ENCODE measurements at regions not wholly inside any gene's neighbourhood (a gene's known extent, or its start where the extent isn't known, plus 50 kb on each side); places are given as distances from the start of the nearest gene placed in this dataset.

DNA sequence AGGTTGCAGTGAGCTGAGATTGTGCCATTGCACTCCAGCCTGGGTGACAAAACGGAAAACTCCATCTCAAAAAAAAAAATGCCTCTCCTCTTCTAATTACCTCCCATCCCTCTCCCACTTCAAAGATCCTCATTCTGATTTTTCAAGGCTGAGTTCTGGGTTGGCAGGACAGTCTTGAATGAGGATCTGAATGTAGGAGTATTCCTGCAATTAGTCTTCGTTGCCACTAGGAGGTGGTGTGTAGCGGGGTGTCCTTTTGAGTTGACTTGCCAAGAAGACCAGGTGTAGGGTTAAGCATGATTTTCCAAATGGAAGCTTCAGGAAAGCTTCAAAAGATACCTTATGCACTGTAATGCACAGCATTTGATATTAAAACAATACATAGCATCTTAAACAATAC lies 169.9 kb downstream of the ASMT start:
- Histone ChIP-seq H3K9me3 (ENCODE audit: control insufficient read depth, insufficient read depth, low read depth, low read length) (no peaks in the 10 kb centered on the region), H3K4me3 (ENCODE audit: low read depth, low read length) (no peak overlapping the region), H3K36me3 (ENCODE audit: control insufficient read depth in 2 of 2, insufficient read depth in 1 of 2, low read length in 2 of 2) (no peaks in the 10 kb centered on the region), H3K27ac (ENCODE audit: extremely low read depth, low read depth, low read length) (no peak overlapping the region), H3K4me1 (ENCODE audit: control insufficient read depth, insufficient read depth, low read length) (no peaks in the 10 kb centered on the region)
- TF ChIP-seq ZNF416 (tag by site-specific recombination; IDR thresholded peaks at IDR 0.05) (no peak), ZBTB44 (tag by site-specific recombination; IDR thresholded peaks at IDR 0.05) (no peak), ZNF692 (tag by site-specific recombination; IDR thresholded peaks at IDR 0.05) (no peak)
- CTCF ChIA-PET: no interaction called here
- POLR2A ChIA-PET: no interaction called here

DNA sequence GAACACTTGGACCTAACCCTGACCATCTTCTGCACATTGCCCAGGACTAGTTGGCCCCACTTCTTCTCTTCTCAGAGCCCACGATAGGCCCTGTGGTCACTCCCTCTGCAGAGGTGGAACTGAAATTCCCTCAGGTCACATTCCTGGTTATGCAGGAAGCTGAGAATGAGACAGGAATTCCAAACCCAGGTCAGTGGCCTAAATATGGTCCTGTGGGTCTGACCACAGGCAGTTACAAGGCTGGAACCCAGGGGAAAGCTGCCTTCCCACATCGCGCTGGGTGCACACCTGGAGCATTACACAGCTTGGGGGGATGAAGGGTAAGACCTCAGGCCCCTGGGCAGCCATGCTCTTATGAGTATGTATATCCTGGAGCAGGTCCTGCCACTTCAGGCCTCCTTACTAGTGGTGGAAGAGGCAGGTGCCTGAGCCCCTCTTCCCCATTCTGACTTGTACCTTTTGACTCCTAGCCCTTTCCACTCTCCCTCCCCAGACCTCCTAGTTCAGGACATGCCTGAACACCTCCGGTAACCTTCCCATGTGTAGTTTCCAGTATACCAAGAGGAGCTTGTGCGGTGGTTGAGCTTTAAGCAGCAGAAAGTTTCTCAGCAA lies 173.5 kb downstream of the ASMT start:
- H3K36me3 ChIP-seq (ENCODE audit: control insufficient read depth in 2 of 2, insufficient read depth in 1 of 2, low read length in 2 of 2): no peaks in the 10 kb centered on the region
- POLR2A ChIA-PET: no interaction called here
- TF ChIP-seq KLF16 (tag by site-specific recombination; IDR thresholded peaks at IDR 0.05) (no peak), ZNF529 (tag by site-specific recombination; IDR thresholded peaks at IDR 0.05; ENCODE audit: insufficient replicate concordance) (no peak), SP7 (tag by site-specific recombination; IDR thresholded peaks at IDR 0.05) (no peak), ZNF18 (tag by site-specific recombination; IDR thresholded peaks at IDR 0.05) (no peak), ZNF664 (tag by site-specific recombination; IDR thresholded peaks at IDR 0.05) (no peak), ZNF214 (tag by site-specific recombination; IDR thresholded peaks at IDR 0.05; ENCODE audit: borderline replicate concordance) (no peak), ZNF266 (tag by site-specific recombination; IDR thresholded peaks at IDR 0.05; ENCODE audit: low read depth) (no peak), EGR2 (tag by site-specific recombination; IDR thresholded peaks at IDR 0.05; ENCODE audit: low read depth) (no peak), ZNF558 (tag by site-specific recombination; IDR thresholded peaks at IDR 0.05) (no peak), ZNF76 (tag by site-specific recombination; IDR thresholded peaks at IDR 0.05; ENCODE audit: borderline replicate concordance, low read depth) (no peak), ZNF830 (tag by site-specific recombination; IDR thresholded peaks at IDR 0.05; ENCODE audit: low read depth) (no peak), SP3 (tag by site-specific recombination; IDR thresholded peaks at IDR 0.05) (no peak), ZNF223 (tag by site-specific recombination; IDR thresholded peaks at IDR 0.05) (no peak), HOXA7 (CRISPR knock-in tag; IDR thresholded peaks at IDR 0.05; ENCODE audit: borderline replicate concordance) (no peak), ZNF324 (tag by site-specific recombination; IDR thresholded peaks at IDR 0.05) (no peak), ZNF362 (tag by site-specific recombination; IDR thresholded peaks at IDR 0.05) (no peak)
- TF ChIP-seq, protein P1, sequence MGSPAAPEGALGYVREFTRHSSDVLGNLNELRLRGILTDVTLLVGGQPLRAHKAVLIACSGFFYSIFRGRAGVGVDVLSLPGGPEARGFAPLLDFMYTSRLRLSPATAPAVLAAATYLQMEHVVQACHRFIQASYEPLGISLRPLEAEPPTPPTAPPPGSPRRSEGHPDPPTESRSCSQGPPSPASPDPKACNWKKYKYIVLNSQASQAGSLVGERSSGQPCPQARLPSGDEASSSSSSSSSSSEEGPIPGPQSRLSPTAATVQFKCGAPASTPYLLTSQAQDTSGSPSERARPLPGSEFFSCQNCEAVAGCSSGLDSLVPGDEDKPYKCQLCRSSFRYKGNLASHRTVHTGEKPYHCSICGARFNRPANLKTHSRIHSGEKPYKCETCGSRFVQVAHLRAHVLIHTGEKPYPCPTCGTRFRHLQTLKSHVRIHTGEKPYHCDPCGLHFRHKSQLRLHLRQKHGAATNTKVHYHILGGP (tag by site-specific recombination; IDR thresholded peaks at IDR 0.05): no peak
- TF ChIP-seq, protein P2, sequence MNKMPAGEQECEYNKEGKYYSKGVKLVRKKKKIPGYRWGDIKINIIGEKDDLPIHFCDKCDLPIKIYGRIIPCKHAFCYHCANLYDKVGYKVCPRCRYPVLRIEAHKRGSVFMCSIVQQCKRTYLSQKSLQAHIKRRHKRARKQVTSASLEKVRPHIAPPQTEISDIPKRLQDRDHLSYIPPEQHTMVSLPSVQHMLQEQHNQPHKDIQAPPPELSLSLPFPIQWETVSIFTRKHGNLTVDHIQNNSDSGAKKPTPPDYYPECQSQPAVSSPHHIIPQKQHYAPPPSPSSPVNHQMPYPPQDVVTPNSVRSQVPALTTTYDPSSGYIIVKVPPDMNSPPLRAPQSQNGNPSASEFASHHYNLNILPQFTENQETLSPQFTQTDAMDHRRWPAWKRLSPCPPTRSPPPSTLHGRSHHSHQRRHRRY (tag by site-specific recombination; IDR thresholded peaks at IDR 0.05): no peak
- TF ChIP-seq, protein P3, sequence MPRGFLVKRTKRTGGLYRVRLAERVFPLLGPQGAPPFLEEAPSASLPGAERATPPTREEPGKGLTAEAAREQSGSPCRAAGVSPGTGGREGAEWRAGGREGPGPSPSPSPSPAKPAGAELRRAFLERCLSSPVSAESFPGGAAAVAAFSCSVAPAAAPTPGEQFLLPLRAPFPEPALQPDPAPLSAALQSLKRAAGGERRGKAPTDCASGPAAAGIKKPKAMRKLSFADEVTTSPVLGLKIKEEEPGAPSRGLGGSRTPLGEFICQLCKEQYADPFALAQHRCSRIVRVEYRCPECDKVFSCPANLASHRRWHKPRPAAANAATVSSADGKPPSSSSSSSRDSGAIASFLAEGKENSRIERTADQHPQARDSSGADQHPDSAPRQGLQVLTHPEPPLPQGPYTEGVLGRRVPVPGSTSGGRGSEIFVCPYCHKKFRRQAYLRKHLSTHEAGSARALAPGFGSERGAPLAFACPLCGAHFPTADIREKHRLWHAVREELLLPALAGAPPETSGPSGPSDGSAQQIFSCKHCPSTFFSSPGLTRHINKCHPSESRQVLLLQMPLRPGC (tag by site-specific recombination; IDR thresholded peaks at IDR 0.05): no peak
- no peak overlapping the region for H3K27ac ChIP-seq (ENCODE audit: extremely low read depth, low read depth, low read length)
- CTCF ChIA-PET: no interaction called here
- H3K4me3 ChIP-seq (ENCODE audit: low read depth, low read length): no peak overlapping the region
- H3K9me3 ChIP-seq (ENCODE audit: control insufficient read depth, insufficient read depth, low read depth, low read length): no peaks in the 10 kb centered on the region
- H3K4me1 ChIP-seq (ENCODE audit: control insufficient read depth, insufficient read depth, low read length): no peaks in the 10 kb centered on the region
